GM21825 (cell line): ENCODE measurements at regions not wholly inside any gene's neighbourhood (a gene's known extent, or its start where the extent isn't known, plus 50 kb on each side); places are given as distances from the start of the nearest gene placed in this dataset.

Experiments
- ATAC-seq: cut with Tn5 transposase; IDR thresholded peaks from one replicate; pipeline ENCODE4 v1.9.1; 2021; ENCODE audit warnings: mild to moderate bottlenecking, moderate library complexity; ENCODE audit not compliant: unreplicated experiment

DNA sequence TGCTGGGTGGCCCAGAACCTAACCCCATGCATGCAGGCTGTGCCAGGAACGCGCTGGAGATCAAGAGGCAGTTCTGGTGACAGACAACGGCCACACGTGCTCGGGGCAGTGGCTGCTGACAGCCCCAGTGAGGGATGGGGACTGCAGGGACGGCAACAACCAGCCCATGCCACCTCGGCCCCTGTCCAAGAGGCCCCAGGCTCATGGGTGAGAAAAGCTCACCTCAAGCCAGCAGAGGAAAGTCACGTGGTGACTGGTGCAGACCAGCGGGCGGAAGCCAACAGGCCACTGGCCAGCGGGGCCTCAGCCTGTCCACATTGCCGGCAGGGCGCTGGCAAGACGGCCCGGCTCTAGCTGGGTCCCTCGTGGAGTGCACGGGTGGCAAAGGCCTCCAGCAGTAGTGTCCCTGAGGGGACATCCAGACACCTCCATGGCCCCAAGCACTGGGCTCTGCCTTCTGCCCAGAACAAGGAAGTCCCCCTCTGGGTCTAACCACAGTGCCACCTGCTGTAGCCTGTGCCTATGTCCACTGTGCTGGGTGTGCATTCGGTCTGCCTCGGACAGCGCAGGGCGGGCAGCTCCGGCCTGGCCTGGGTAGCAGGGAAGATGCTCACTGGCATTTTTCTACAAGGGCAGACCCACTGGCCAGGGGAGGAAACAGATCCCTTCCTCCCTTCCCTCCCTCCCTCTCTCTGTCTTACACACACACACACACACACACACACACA is 134.1 kb downstream of the NCOR2 start:
- ATAC-seq, result no peak

DNA sequence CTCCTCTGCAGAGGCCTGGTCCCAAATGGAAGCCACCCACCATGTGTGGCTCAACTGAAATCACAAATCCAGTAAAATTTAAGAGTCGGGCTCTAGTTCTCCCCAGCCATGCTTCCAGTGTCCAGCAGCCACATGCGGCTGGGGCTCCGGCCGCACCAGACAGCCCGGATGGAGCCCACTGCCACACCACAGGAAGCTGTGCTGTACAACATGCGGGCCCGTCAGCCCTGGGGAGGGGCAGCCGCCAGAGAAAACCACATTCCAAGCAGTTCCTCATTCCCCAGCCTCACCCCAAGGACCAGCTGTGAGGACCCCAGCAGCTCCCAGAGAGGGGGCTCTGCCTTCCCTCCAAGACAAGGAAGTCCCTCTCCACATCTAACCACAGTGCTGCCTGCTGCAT is 135.0 kb downstream of the NCOR2 start:
- ATAC-seq, result no peak

GRCh38 chr12:124431971-124432370 is 135.4 kb downstream of the NCOR2 start:
- ATAC-seq, result no peak

DNA sequence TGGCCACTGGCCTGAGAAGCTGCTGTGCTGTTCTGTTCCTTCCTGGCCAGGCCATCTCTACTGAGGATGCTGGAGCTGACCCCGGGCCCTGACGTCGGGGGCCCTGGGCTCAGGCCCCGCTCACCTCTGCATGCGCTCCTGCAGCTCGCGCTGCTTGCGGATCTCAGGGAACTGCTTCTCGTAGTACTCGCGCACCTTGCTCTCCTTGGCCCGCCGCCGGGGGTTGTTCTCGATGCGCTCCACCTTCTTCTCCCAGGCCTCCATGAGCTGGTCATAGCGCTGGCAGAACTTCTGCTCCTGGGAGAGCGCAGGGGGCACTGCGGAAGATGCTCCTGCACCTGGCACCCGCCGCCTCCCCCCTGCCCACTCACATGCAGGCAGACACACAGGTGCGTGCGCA is 135.6 kb downstream of the RFLNA start:
- no peak for ATAC-seq

GRCh38 chr12:124429535-124429934 is 134.6 kb downstream of the RFLNA start:
- ATAC-seq, result no peak

GRCh38 chr12:124428792-124429281 is 133.9 kb downstream of the RFLNA start:
- no peak for ATAC-seq

DNA sequence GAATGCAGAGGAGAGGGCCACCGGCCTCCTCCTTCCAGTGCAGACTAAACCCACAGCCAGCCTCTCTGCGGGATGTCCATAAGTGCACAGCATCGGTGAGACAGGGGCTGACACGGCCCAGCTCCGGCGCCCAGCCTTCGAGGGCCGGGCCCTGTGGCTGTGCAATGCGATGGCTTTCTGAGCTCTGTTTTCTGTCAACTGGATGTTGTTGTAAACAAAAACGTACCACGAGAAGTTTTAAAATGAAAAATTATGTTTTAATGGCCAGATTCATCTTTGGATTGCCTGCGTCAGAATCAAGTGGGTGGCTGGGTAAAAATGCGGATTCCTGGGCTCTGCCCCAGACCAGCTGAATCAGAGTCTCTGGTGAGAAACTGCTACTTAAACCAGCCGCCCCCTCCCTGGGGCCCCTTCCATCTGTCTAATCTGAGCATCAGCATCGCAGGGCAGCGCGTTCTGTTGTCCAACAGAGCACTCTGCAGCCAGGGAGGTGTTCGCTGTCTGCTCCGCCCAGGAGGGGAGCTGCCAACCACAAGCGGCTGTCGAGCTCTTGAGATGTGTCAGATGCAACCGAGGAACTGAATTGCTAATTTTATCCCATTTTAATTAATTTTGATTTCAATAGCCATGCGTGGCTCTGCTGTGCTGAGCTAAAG is 133.4 kb downstream of the RFLNA start:
- ATAC-seq, result no peak

DNA sequence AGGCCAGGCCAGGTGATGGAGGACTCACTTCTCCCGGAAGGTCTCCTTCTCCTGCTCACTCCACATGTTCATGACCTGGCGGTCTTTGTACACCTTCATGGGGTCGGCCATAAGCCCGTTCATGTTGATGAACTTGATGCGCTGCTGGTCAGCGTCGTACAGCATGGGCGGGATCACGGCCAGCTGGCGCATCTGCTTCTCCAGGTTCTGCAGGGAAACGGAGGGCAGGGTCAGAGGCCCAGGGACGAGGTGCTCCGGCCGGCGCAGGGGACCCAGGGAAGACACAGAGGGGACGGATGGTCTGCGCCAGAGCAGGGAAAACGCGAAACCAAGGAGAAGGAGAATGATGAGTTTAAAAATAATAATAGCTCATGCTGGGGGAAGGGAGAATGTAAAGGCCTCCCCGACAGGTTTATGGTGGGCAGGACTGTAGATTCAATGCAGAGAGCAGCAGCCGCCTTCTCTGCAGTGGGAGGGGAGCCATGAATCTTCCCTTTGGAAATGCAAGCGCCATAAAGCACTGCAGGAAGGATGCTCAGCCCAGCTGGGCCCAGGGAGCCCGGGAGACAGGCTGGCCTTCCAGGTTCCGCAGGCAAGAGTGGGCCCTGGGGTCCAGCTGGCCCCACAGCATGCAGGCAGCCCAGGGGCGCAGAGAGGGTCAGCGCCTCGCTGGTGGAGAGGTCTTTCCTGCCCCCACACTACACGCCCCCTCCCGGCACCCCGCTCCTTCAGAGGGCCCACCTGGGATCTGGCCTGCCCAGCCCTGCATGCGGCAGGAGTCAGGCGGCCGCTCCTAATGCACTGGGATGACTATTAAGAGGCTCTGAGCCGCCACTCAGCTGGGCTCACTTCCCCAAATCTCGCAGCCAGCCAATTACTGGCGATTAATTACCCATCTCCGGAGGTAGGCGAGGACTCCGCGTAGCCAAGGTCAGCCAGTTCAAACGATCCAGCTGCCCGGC is 132.0 kb downstream of the RFLNA start:
- no peak for ATAC-seq

DNA sequence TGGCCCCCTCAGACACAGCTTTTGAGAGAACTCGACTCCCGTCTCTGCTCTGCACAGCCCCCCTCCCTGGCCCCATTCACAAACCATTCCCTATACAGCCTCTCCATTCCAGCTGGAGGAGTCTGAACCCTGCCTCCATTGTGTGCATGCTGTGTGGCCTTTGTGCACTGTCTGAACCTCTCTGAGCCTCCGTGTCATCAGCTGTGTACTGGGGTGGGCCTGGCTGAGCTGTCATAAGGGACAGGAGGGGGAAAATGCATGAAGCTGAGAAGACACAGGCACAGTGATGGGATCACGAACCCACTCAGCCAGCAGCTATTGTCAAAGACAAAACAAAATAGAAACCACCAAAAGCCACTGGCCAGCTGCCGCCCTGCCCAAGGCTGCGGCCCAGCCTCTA is 130.8 kb downstream of the RFLNA start:
- no peak for ATAC-seq

GRCh38 chr12:124424516-124424905 is 129.6 kb downstream of the RFLNA start:
- no peak for ATAC-seq

- no peak for ATAC-seq
Observed at GRCh38 chr12:124423761-124424515, 129.0 kb downstream of the RFLNA start.

DNA sequence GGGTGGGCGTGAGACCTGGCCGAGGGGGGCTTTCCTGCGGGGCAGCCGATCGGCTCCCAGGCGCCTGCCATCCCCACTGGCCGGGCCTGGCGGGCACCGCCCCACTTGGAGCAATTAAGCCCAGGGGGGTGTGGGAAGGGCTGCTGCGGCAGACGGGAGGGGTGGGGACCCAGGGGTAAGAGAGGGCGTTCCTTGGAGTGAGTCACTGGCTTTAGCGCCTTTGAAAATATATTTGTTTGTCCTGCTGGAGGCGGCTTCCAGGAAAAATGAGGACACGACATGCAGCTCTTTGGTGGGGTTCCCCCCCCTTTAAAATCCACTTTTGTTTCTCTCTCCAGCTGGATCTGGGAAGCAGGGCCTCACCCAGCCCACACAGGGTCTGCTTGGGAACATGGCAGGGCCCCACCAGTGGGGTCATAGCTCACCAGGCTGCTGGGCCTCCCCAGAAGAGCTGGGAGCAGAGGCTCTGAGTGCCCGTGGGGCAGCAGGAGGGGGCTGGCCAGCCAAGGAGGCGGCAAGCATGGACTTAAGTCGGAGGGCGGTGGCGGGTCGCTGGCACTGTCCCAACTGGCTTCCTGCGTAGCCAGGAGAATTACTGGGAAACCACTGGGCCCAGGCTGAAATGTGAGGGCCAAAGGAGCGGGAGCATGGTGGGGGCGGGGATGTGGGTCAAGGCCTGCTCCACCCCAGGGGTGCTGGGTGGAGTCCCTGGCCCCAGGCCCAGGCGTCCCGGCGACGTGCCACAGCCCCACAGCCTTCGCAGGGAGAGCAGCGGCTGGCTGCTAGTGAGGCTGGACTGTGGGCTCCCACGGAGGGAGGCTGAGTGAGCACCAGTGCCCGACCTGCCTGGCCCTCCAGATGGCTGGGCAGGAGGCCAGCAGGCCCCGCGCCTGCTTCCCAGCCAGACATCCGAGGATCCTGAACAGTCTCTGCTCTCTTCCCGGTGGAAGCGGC is 128.0 kb downstream of the RFLNA start:
- ATAC-seq, result no peak

DNA sequence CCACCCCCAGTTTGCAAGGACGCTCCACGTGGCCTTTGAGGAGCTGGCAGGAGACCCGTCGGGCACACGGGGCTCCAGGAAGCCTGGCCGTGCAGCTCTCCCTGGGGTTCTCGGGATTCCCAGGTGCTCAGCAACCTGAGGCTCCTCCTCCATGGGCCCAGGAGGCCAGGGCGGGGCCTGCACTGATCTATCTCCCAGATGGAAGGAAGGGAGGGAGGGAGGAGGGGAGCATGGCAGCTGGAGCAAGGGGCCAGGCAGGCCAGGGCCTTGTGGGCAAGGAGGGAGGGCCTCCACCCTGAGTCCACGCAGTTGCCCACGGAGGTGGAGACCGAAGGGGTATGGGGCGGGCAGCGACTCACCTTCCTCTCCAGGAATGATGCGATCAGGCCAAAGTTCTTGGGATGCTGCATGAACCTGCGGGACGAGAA is 127.3 kb downstream of the RFLNA start:
- ATAC-seq, result no peak

- ATAC-seq, result no peak
Observed at GRCh38 chr12:124420996-124421674, 126.2 kb downstream of the RFLNA start.

DNA sequence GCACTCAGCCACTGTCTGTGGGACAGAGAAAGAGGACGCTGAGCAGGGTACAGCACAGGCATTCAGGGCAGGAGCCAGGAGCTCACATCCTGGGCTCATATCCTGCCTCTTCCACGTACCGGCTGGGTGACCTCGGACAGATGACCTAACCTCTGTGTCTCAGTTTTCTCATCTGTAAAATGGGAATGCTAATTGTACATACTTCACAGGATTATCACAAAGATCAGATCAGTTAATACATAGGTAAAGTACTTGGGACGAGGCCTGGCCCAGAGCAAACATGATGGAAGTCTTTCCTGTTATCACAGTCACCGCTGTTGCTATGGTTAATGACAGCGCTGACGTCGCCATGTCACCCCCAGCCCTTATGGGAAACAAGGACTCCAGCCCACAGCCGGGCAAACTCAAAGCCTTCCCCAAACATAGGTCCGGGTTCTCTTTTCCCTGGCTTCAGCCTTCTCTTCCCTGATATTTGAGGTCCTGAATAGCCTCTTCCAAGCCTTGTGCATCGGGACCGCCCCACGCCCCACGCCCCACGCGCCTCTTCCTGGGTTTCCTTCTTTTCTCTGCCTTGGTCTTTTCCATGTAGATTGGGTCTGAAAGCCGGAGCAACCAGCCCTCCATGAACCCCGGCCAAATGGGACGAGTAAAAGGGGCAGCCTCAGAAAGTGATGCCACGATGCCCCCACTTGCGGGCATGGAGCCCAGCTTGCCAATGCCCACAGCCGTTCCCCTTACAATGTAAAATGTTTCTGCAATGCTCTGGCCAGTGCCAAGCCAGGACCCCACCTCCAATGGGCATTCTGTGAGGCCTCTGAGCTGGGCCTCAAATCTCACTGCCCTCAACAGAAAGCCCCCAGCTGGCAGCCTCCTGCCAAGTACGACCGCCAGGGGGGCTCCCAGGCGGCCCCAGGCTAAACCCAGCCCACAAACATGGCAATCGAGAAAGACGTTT is 125.4 kb downstream of the RFLNA start:
- no peak for ATAC-seq

- no peak for ATAC-seq
Observed at GRCh38 chr12:124419292-124420040, 124.6 kb downstream of the RFLNA start.

GRCh38 chr12:124418791-124419190 is 123.9 kb downstream of the RFLNA start:
- ATAC-seq, result no peak
